Prostate gland (tissue), 2 donors: ENCODE measurements at regions not wholly inside any gene's neighbourhood (a gene's known extent, or its start where the extent isn't known, plus 50 kb on each side); places are given as distances from the start of the nearest gene placed in this dataset.

ENCODE experiments used
- DNase-seq: peaks from one replicate; pipeline ENCODE4 v3.0.0-alpha.2; 2019; ENCODE audit warnings: low spot score
- H3K27ac ChIP-seq, 2 donors: fragments of 200-600 bp; sonication (generic); 2 replicates each; pipeline ENCODE4 v1.5.1; 2017 to 2019
- H3K27me3 ChIP-seq: fragments of 200-600 bp; sonication (generic); replicated peaks from 2 replicates; pipeline ENCODE4 v1.5.1; 2019; ENCODE audit not compliant: insufficient read depth
- H3K36me3 ChIP-seq, 2 donors: fragments of 200-600 bp; sonication (generic); 1 replicate in 1 of 2; 2 replicates in 1 of 2; pipeline versions ENCODE4 v1.5.1 to v1.8.1; 2017 to 2019
- H3K4me1 ChIP-seq: fragments of 200-600 bp; sonication (generic); replicated peaks from 2 replicates; pipeline ENCODE4 v1.5.1; 2019
- H3K4me3 ChIP-seq, 2 donors: fragments of 200-600 bp; sonication (generic); 2 replicates each; pipeline ENCODE4 v1.5.1; 2017 to 2019
- H3K9me3 ChIP-seq: fragments of 200-600 bp; sonication (generic); 2 replicates; pipeline ENCODE4 v1.5.1; 2017
- CTCF ChIP-seq, 4 experiments: fragments of 200-600 bp in 2 of 4; fragments of 450-650 bp in 2 of 4; sonication (generic) in 2 of 4; IDR thresholded peaks; 1 replicate in 3 of 4; 2 replicates in 1 of 4; pipeline ENCODE4 v1.5.1; 2016 to 2019; ENCODE audit warnings: antibody characterized with exemption in 4 of 4, mild to moderate bottlenecking in 2 of 4, moderate library complexity in 2 of 4
- POLR2A ChIP-seq: fragments of 450-650 bp; IDR thresholded peaks from one replicate; pipeline ENCODE4 v1.6.1; 2016; ENCODE audit warnings: antibody characterized with exemption, mild to moderate bottlenecking
- POLR2AphosphoS5 ChIP-seq: sonication (generic); formaldehyde crosslinking; IDR thresholded peaks from one replicate; pipeline ENCODE4 v1.6.1; 2017; ENCODE audit warnings: antibody characterized with exemption
- WGBS: methylation state at CpG from one replicate; pipeline ENCODE4 v1.1.5; 2018; 5-methylcytosine and 5-hydroxymethylcytosine counted together
- intact Hi-C: fragments of 100-400 bp; cut with DNase I; formaldehyde crosslinking; loops from one replicate; pipeline ENCODE4 v1.14.2; 2022

GRCh38 chr1:232695621-232696385, 65.9 kb upstream of the SIPA1L2 start:
- no peak overlapping the region for H3K4me3 ChIP-seq
- no peaks in the 10 kb centered on the region for H3K27me3 ChIP-seq
- no peaks in the 10 kb centered on the region for H3K36me3 ChIP-seq
- no peak for TF ChIP-seq POLR2AphosphoS5
- no peak for TF ChIP-seq CTCF (IDR thresholded peaks at IDR 0.05)
- TF ChIP-seq POLR2A, result no peak
- peak; percentile 44 for DNase-seq
- intact Hi-C loops, result no loop called here
- 52% methylated on average over 5 of the region's 5 CpGs for WGBS
- H3K4me1 ChIP-seq, result no peaks in the 10 kb centered on the region
- H3K9me3 ChIP-seq, result no peaks in the 10 kb centered on the region
- peak overlapping the region in 1 of 2 donors; percentile 58 for H3K27ac ChIP-seq

- DNase-seq, result no peak
- no peak for TF ChIP-seq POLR2A
- no peaks in the 10 kb centered on the region for H3K36me3 ChIP-seq
- no peaks in the 10 kb centered on the region for H3K4me1 ChIP-seq
- H3K27ac ChIP-seq, result peak overlapping the region in 1 of 2 donors; percentile 58
- no peak overlapping the region for H3K4me3 ChIP-seq
- WGBS, result 91% methylated on average over 6 of the region's 6 CpGs
- H3K27me3 ChIP-seq, result no peaks in the 10 kb centered on the region
- intact Hi-C loops, result no loop called here
- no peaks in the 10 kb centered on the region for H3K9me3 ChIP-seq
These were observed 66.5 kb upstream of the SIPA1L2 start for GRCh38 chr1:232696466-232696865.

GRCh38 chr1:232697187-232697822, 67.4 kb upstream of the SIPA1L2 start:
- Histone ChIP-seq H3K36me3 (no peaks in the 10 kb centered on the region), H3K9me3 (no peaks in the 10 kb centered on the region), H3K27ac (no peak overlapping the region), H3K4me1 (no peaks in the 10 kb centered on the region), H3K27me3 (no peaks in the 10 kb centered on the region), H3K4me3 (no peak overlapping the region)
- DNase-seq, result peak; percentile 20
- no peak for TF ChIP-seq POLR2AphosphoS5
- TF ChIP-seq POLR2A, result no peak
- no peak for TF ChIP-seq CTCF (IDR thresholded peaks at IDR 0.05)
- WGBS, result 81% methylated on average over 4 of the region's 4 CpGs
- intact Hi-C loops, result no loop called here

GRCh38 chr1:232699814-232700213, 69.9 kb upstream of the SIPA1L2 start:
- Histone ChIP-seq H3K9me3 (no peaks in the 10 kb centered on the region), H3K36me3 (no peaks in the 10 kb centered on the region), H3K4me1 (no peaks in the 10 kb centered on the region), H3K27me3 (no peaks in the 10 kb centered on the region), H3K27ac (no peak overlapping the region), H3K4me3 (no peak overlapping the region)
- intact Hi-C loops, result no loop called here
- no peak for DNase-seq
- 93% methylated on average over 6 of the region's 6 CpGs for WGBS
- TF ChIP-seq CTCF (IDR thresholded peaks at IDR 0.05) (no peak), POLR2A (no peak), POLR2AphosphoS5 (no peak)

GRCh38 chr1:232702911-232703310, 73.0 kb upstream of the SIPA1L2 start:
- H3K4me3 ChIP-seq, result no peak overlapping the region
- no peaks in the 10 kb centered on the region for H3K27me3 ChIP-seq
- H3K36me3 ChIP-seq, result no peaks in the 10 kb centered on the region
- no peaks in the 10 kb centered on the region for H3K9me3 ChIP-seq
- TF ChIP-seq POLR2A, result no peak
- no peak for TF ChIP-seq POLR2AphosphoS5
- TF ChIP-seq CTCF (IDR thresholded peaks at IDR 0.05), result no peak
- 84% methylated on average over 5 of the region's 5 CpGs for WGBS
- intact Hi-C loops, result no loop called here
- H3K27ac ChIP-seq, result no peak overlapping the region
- DNase-seq, result no peak
- H3K4me1 ChIP-seq, result no peaks in the 10 kb centered on the region
